HG02642 (cell line): ENCODE measurements at regions not wholly inside any gene's neighbourhood (a gene's known extent, or its start where the extent isn't known, plus 50 kb on each side); places are given as distances from the start of the nearest gene placed in this dataset.

Experiments used
- ATAC-seq: cut with Tn5 transposase; IDR thresholded peaks from one replicate; pipeline ENCODE4 v1.9.1; 2021; ENCODE audit warnings: mild to moderate bottlenecking; ENCODE audit not compliant: unreplicated experiment, poor library complexity

DNA sequence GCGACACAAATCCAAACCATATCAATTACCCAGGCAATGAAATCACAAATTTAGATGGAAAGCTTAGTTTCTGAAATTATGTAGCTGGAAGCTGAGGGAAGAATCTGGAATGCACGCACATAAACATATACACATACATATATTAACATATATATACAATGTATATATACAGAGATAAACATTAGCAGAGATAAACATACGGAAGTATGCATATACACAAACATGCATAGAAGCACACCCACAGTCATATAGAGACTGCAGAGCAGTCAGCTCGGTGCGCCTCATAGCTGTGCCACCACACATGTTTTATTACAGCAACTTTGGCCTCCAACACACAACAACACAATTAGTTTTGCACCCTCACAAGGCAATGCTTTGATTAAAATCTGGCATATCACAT, 288.1 kb downstream of the TEX29 start:
- no peak for ATAC-seq

DNA sequence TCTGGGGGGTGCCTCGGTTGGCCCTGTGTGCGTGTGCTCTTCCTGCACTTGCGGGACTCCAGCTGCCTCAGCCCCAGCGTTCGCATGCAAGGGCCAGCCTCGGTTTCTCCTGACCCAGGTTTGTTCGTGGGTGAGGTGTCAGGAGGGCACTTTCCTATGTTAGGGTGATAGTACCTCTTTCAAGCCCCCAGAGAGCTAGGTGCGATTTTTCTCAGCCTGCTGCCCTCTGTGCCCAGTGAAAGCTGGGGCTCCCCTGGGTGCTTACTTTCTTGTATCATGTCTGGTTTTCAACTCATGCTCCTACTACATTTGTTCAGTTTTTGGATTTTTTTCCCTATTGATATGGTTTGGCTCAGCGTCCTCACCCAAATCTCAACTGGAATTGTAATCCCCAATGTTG, 289.2 kb downstream of the TEX29 start:
- ATAC-seq = no peak

DNA sequence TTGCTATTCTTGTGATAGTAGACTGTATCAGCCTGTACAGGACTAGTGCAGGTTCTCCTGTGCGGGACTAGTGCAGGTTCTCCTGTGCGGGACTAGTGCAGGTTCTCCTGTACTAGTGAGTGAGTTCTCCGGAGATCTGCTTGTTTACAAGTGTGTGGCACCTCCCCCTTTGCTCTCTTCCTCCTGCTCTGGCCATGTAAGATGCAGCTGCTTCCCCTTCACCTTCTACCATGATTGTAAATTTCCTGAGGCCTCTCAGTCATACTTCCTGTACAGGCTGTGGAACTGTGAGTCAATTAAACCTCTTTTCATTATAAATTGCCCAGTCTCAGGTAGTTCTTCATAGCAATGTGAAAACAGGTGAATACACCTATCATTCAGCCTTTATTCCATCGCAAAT, 289.6 kb downstream of the TEX29 start:
- ATAC-seq = no peak

GRCh38 chr13:111610879-111611278, 290.4 kb downstream of the TEX29 start:
- no peak for ATAC-seq

DNA sequence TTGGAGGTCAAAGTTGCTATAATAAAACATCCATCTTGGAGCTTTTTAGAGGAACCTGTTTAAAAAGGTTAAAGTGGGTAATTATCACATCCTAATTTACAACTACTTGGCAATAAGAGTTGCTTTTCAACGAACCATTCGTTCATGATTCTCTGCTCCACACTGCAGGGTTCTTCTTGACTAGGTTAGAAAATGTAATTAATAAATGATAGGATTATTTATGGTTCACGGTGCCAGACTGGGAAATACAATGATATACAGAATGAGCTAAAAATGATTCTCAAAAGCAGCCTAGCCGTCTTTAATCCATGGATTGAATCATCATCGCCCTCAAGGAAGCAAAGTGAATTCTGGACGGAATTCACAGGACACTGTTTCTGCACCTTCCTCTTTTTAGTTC, 291.2 kb downstream of the TEX29 start:
- no peak for ATAC-seq

GRCh38 chr13:111612886-111613285, 292.4 kb downstream of the TEX29 start:
- no peak for ATAC-seq

GRCh38 chr13:111614009-111614408, 293.6 kb downstream of the TEX29 start:
- no peak for ATAC-seq

- ATAC-seq = no peak
These were observed 294.2 kb downstream of the TEX29 start for GRCh38 chr13:111614613-111615012.

DNA sequence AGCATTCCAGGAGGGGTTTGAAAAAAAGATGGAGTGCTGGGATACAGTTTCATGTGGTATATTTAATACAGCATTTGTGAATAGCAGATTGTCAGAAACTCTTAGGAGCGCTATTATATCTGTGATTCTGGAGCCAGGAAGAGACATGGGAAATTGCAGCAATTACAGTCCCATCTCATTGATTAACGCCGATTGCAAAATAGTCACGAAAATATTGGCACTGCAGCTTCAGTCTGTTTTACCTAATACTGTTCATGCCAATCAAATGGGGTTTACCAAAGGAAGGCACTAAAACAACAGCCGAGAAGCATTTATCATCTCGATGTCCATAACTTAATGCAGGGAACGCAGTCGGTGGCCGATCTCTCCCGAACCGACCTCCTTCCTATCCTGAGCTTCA, 295.8 kb downstream of the TEX29 start:
- no peak for ATAC-seq

GRCh38 chr13:111620166-111620565, 299.7 kb downstream of the TEX29 start:
- no peak for ATAC-seq

DNA sequence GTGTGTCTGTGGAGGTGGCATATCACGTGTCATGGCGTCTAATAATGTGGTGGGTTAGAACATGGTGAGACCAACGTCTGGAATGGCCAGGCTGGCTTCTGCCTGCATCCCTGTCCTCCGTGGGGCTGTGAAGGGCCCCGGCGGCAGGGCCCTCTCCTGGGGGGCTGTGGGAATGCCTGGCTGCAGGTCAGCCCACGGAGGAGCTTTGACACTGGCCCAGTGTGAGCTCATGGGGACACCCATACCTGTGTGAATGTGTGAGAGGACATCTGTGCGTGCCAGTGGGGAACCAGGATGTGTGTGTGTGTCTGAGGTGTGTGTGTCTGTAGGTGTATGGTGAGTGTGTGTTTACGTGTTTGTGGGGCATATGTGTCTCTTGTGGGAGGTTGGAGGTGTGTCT, 300.1 kb downstream of the TEX29 start:
- no peak for ATAC-seq

- no peak for ATAC-seq
These were observed 300.7 kb downstream of the TEX29 start for GRCh38 chr13:111621164-111621563.

- ATAC-seq = no peak
These were observed 301.6 kb downstream of the TEX29 start for GRCh38 chr13:111622051-111622531.

DNA sequence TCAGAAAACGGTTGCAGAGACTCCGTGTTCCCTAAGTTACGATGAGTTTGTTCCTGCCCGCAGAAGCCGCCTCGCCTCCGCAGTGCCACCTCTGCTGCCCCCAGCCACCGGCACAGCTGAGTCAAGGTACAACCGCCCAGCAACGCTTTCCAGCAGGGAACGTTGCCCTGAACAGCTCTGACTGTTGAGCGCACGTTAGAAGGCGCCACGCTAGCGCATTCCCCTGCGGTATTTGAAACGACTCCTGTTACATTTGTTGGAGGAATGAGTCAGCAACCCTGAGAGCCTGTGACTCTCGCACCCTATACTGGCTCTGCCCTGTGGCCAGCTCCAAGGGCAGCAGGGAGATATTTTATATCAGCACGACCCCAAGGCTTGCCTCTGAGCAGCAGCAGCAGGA, 302.8 kb downstream of the TEX29 start:
- no peak for ATAC-seq

GRCh38 chr13:111623743-111624505, 303.5 kb downstream of the TEX29 start:
- no peak for ATAC-seq

- ATAC-seq = no peak
These were observed 305.3 kb downstream of the TEX29 start for GRCh38 chr13:111625526-111626315.

DNA sequence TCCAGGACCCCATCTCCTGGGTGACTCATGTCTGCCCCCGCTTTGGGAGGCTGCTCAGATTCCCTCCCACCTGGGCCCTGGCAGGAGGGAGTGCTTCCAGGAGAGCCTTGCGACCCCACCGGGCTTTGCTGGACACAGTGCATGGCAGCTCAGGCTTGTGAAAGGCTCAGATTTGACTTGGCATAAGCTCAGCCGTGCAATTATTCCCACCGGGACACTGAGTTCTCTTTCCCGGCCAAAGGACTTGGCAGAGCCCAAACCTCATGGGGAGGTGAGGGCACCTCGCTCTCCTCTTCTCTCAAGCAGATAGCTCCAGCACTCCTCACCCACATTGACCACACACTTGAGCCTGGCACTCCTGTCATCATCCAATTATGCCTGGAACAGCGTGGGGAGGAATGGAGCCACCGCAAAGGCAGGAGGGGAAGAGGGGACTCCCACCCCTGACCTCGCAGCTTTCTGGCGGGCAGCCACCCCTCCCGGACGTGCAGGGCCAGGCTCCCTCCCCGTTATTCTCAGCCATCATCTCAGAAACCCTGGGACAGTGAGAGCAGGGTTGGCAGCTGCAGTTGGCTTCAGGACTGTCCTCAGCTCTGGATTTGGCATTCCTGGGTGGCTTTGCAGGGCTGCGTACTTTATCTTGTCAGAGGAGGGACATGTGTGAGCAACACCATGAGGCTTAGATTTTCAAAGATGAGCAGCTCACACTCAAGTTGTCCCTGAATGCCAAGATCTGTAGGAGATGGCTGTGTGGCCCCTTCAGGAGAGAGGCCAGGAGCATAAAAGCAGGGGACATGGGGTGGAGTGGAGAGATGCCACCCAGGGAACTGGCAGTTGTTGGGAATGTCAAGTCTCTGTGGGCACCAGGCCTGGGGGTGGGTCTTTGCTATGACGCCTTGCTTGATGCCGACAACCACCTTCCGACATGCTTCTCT, 306.2 kb downstream of the TEX29 start:
- no peak for ATAC-seq

DNA sequence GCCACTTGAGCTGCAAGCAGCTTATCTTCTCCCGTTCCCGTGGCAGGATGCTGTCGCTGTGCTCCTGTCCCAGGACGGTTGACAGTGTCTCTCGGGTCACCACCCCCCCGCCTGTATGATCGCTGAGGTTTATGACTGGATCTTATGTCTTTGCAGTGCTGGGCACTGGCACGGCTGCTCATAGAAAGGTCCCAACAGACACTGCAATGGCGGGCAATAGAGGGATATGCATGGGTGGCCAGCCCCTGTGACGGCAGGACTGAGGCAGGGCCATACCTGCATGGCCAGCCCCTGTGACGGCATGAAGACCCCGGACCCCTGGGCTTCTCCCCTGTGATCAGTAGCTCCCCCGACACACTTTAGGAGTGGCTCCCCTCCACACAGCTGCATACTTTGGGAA, 307.2 kb downstream of the TEX29 start:
- no peak for ATAC-seq

DNA sequence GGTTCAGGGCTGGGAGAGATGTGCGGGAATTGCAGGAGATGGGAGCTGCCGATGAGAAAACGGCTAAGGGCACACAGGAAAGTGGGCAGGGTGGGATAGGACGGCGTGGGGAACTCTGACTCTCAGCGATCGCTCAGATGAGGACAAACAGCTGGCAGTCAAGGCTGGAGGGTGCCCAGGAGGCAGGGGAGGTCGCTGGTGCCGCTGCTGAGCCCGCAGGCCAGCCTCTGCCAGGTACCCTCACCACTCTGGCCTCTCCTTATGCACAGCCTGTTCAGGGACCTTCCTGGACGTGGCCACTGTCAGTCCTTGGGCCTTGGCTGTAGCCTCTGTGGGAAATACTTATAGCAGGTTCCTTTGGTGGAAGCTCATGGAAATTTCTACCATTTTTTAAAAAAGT, 308.6 kb downstream of the TEX29 start:
- no peak for ATAC-seq

DNA sequence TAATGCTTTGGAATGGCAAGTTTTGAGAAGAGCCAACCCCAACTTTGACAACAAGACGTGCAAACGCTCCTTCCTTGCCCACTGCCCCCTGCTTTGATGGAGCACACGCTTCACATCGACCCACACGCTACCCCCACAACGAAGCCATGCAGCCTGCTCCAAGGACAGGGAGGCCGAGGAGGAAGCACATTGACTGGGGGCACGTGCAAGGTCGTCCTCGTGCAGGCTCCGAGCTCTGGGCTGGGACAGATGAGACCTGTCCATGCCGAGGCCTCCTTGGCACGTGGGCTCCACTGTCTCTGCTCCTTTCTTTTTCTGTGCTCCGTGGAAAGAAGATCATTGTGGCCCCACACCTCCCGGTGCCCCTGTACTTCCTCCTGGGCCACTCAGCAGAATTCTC, 309.0 kb downstream of the TEX29 start:
- ATAC-seq = no peak

GRCh38 chr13:111629926-111630325, 309.5 kb downstream of the TEX29 start:
- ATAC-seq = no peak
